HepG2 (cell line): ENCODE measurements at regions not wholly inside any gene's neighbourhood (a gene's known extent, or its start where the extent isn't known, plus 50 kb on each side); places are given as distances from the start of the nearest gene placed in this dataset.

Experiments used
- ATAC-seq: fragments of 200-7000 bp; cut with Tn5 transposase; 3 replicates; pipeline ENCODE4 v1.9.1; 2020; ENCODE audit warnings: mild to moderate bottlenecking, moderate library complexity
- BruUV-seq: library from RNA; stranded (reverse); fragments of 400-500 nt; replicated peaks from 2 replicates; lab custom pipeline; 2021; lab: Mats Ljungman, UMichigan
- CTCF ChIA-PET: fragments of 300-600 bp; formaldehyde crosslinking; extraction: SDS; loops from one replicate; lab custom pipeline; 2021; ENCODE audit warnings: low total read pairs, inconsistent platforms, low intra/inter-chr PET ratio; lab: Yijun Ruan, JAX
- POLR2A ChIA-PET: fragments of 350-600 bp; sonication (Branson Sonifier 250); formaldehyde crosslinking; loops from one replicate; lab custom pipeline; 2020; ENCODE audit warnings: antibody characterized with exemption, inconsistent platforms; lab: Yijun Ruan, JAX
- DNase-seq: peaks from one replicate; pipeline ENCODE4 v3.0.0-alpha.2; 2015; ENCODE audit warnings: low spot score
- FAIRE-seq: peaks from 3 replicates; lab custom pipeline; 2011; peaks lifted over from hg19 to GRCh38; lab: Jason Lieb, UNC
- H2AFZ ChIP-seq: one replicate; pipeline ENCODE4 v1.6.1; 2011; ENCODE audit warnings: low read length, inconsistent platforms
- H3K27ac ChIP-seq: fragments of 300-600 bp; 3 replicates; pipeline ENCODE4 v1.8.0; 2011; ENCODE audit warnings: mixed run types, mild to moderate bottlenecking, mixed read lengths, low read length, inconsistent platforms; ENCODE audit not compliant: insufficient read depth; ENCODE audit errors: extremely low read length
- H3K27me3 ChIP-seq, 2 experiments: fragments of 200-600 bp in 1 of 2; 2 replicates in 1 of 2; 3 replicates in 1 of 2; pipeline versions ENCODE4 v1.6.0 to v1.8.0; 2011; ENCODE audit warnings: low read length in 2 of 2, mild to moderate bottlenecking in 2 of 2, moderate library complexity in 2 of 2, inconsistent platforms in 1 of 2; ENCODE audit not compliant: insufficient read depth in 2 of 2, control insufficient read depth in 1 of 2
- H3K36me3 ChIP-seq, 2 experiments: fragments of 200-600 bp in 1 of 2; replicated peaks in 1 of 2; 2 replicates in 1 of 2; 3 replicates in 1 of 2; pipeline versions ENCODE4 v1.5.1 to v1.8.0; 2011; ENCODE audit warnings: low read length in 2 of 2, inconsistent platforms in 1 of 2; ENCODE audit not compliant: insufficient read depth in 2 of 2, control insufficient read depth in 1 of 2
- H3K4me1 ChIP-seq: 2 replicates; pipeline ENCODE4 v1.5.1; 2012; ENCODE audit warnings: low read length, inconsistent platforms; ENCODE audit not compliant: insufficient read depth
- H3K4me2 ChIP-seq: 2 replicates; pipeline ENCODE4 v1.6.0; 2011; ENCODE audit warnings: low read depth, low read length, inconsistent platforms
- H3K4me3 ChIP-seq, 3 experiments: fragments of 200-600 bp in 1 of 3; sonication (generic), shearing (Covaris generic) in 1 of 3; replicated peaks in 1 of 3; 2 replicates each; pipeline ENCODE4 v1.5.1; 2011 to 2016; ENCODE audit warnings: low read length in 3 of 3, inconsistent platforms in 2 of 3, low read depth in 2 of 3, mild to moderate bottlenecking in 2 of 3, control low read depth in 1 of 3, mixed read lengths in 1 of 3; ENCODE audit not compliant: insufficient read depth in 1 of 3
- H3K79me2 ChIP-seq: one replicate; pipeline ENCODE4 v1.6.1; 2011; ENCODE audit warnings: low read length, inconsistent platforms; ENCODE audit not compliant: insufficient read depth
- H3K9ac ChIP-seq: 2 replicates; pipeline ENCODE4 v1.6.0; 2011; ENCODE audit warnings: mild to moderate bottlenecking, low read depth, low read length, inconsistent platforms; ENCODE audit not compliant: insufficient read depth
- H3K9me3 ChIP-seq: 2 replicates; pipeline ENCODE4 v1.5.1; 2012; ENCODE audit warnings: mild to moderate bottlenecking, low read length
- H4K20me1 ChIP-seq: 2 replicates; pipeline ENCODE4 v1.6.0; 2011; ENCODE audit warnings: inconsistent platforms, mild to moderate bottlenecking, low read length, moderate library complexity; ENCODE audit not compliant: insufficient read depth
- ARID2 ChIP-seq: sonication (generic); formaldehyde crosslinking; IDR thresholded peaks from 2 replicates; pipeline ENCODE4 v1.8.1; 2022; ENCODE audit warnings: mild to moderate bottlenecking, missing genetic modification reagents, borderline replicate concordance
- RFXAP ChIP-seq: sonication (generic); formaldehyde crosslinking; IDR thresholded peaks from 2 replicates; pipeline ENCODE4 v1.4.0; 2020; ENCODE audit warnings: missing genetic modification reagents, borderline replicate concordance
- SKI ChIP-seq: fragments of 450-650 bp; IDR thresholded peaks from one replicate; pipeline ENCODE4 v1.6.1; 2018; ENCODE audit warnings: mild to moderate bottlenecking; ENCODE audit not compliant: partially characterized antibody
- TOPORS ChIP-seq: sonication (generic); formaldehyde crosslinking; IDR thresholded peaks from 2 replicates; pipeline ENCODE4 v1.8.0; 2023; ENCODE audit warnings: mild to moderate bottlenecking, missing genetic modification reagents
- ZBTB26 ChIP-seq: IDR thresholded peaks from 2 replicates; pipeline ENCODE4 v1.6.1; 2016; ENCODE audit warnings: missing compliant biosample characterization, missing genetic modification reagents, borderline replicate concordance
- ZNF230 ChIP-seq: sonication (generic); formaldehyde crosslinking; IDR thresholded peaks from 2 replicates; pipeline ENCODE4 v1.4.0; 2020; ENCODE audit warnings: mild to moderate bottlenecking, missing genetic modification reagents
- ZNF234 ChIP-seq: sonication (generic); formaldehyde crosslinking; conservative IDR thresholded peaks from 2 replicates; pipeline ENCODE4 v1.5.1; 2020; ENCODE audit warnings: mild to moderate bottlenecking, missing genetic modification reagents
- ZNF557 ChIP-seq: sonication (generic); formaldehyde crosslinking; IDR thresholded peaks from 2 replicates; pipeline ENCODE4 v1.4.0; 2020; ENCODE audit warnings: missing genetic modification reagents
- ZNF589 ChIP-seq: sonication (generic); formaldehyde crosslinking; conservative IDR thresholded peaks from 2 replicates; pipeline ENCODE4 v1.8.0; 2022; ENCODE audit warnings: mild to moderate bottlenecking, moderate library complexity, missing genetic modification reagents
- WGBS: methylation state at CpG from one replicate; pipeline ENCODE4 v1.1.6; 2017; ENCODE audit warnings: low lambda C conversion rate; 5-methylcytosine and 5-hydroxymethylcytosine counted together
- in situ Hi-C: cut with HindIII; loops from 2 replicates; pipeline ENCODE4 v1.10.0; 2017; ENCODE audit warnings: low pct_unique_long_range_greater_than_20kb; ENCODE audit not compliant: extremely low pct_ligation_motif_present
- intact Hi-C: fragments of 100-400 bp; cut with micrococcal nuclease; formaldehyde crosslinking; loops from one replicate; pipeline ENCODE4 v1.10.0; 2022; ENCODE audit not compliant: unreplicated experiment
- TF ChIP-seq, protein P1 (sequence below): sonication (generic); formaldehyde crosslinking; IDR thresholded peaks from 2 replicates; pipeline ENCODE4 v1.4.0; 2020; ENCODE audit warnings: missing genetic modification reagents, borderline replicate concordance

DNA sequence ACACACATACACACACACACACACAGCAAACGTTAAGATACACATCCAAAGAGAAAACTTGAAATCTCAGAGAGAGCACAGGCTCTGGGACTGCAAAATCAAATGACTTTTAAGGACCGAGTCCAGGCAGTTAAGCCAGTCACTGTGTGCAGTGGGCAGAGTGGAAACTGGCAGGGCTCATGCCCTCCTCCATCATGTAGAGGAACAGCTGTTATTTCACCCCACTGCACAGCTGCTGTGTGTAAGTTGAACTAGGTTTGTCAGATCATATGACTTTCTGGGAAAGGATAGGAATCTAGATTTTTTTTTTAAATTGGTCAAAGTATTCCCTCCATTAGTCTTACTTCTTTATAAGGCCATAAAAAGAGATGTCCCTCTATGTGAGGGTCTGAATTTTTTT lies 1002.1 kb downstream of the UQCRFS1 start (continued):
- TF ChIP-seq ZNF234 (CRISPR knock-in tag) (no peak), RFXAP (CRISPR knock-in tag) (no peak), ZNF230 (CRISPR knock-in tag) (no peak), TOPORS (CRISPR knock-in tag) (no peak)
- TF ChIP-seq, protein P1, sequence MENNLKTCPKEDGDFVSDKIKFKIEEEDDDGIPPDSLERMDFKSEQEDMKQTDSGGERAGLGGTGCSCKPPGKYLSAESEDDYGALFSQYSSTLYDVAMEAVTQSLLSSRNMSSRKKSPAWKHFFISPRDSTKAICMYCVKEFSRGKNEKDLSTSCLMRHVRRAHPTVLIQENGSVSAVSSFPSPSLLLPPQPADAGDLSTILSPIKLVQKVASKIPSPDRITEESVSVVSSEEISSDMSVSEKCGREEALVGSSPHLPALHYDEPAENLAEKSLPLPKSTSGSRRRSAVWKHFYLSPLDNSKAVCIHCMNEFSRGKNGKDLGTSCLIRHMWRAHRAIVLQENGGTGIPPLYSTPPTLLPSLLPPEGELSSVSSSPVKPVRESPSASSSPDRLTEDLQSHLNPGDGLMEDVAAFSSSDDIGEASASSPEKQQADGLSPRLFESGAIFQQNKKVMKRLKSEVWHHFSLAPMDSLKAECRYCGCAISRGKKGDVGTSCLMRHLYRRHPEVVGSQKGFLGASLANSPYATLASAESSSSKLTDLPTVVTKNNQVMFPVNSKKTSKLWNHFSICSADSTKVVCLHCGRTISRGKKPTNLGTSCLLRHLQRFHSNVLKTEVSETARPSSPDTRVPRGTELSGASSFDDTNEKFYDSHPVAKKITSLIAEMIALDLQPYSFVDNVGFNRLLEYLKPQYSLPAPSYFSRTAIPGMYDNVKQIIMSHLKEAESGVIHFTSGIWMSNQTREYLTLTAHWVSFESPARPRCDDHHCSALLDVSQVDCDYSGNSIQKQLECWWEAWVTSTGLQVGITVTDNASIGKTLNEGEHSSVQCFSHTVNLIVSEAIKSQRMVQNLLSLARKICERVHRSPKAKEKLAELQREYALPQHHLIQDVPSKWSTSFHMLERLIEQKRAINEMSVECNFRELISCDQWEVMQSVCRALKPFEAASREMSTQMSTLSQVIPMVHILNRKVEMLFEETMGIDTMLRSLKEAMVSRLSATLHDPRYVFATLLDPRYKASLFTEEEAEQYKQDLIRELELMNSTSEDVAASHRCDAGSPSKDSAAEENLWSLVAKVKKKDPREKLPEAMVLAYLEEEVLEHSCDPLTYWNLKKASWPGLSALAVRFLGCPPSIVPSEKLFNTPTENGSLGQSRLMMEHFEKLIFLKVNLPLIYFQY (CRISPR knock-in tag), result no peak

DNA sequence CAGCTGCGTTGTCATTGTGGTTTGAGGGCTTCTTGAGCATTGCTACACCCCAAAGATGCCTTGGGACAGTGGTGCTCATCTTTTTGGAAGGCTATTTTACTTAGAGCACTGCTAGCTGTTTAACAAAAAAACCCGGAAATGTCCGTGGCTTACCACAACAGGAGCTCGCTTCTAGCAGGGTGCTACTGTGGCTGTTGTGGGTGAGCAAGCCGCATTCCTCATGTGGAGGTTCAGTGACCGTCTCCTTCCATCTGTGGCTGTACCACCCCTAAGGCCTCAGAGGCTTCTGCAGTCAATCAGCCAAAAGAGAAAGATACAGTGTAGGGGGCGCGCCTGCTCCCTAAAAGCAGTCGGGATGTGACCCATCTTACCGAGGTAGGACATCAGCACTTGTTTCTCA lies 1004.2 kb downstream of the UQCRFS1 start:
- CTCF ChIA-PET, result no interaction called here
- no peak overlapping the region for H3K4me3 ChIP-seq
- TF ChIP-seq ARID2 (CRISPR knock-in tag) (no peak), ZNF589 (CRISPR knock-in tag) (no peak), ZNF557 (CRISPR knock-in tag) (no peak), SKI (no peak), ZBTB26 (CRISPR knock-in tag) (no peak)
- intact Hi-C loops, result no loop called here
- no peak overlapping the region for H3K4me2 ChIP-seq
- no peak overlapping the region for H3K9ac ChIP-seq
- FAIRE-seq (no peak), ATAC-seq (no peak), DNase-seq (no peak)
- H3K4me1 ChIP-seq, result no peaks in the 10 kb centered on the region
- H2AFZ ChIP-seq, result no peak overlapping the region
- BruUV-seq, result no TSS peak
- no peaks in the 10 kb centered on the region for H4K20me1 ChIP-seq
- no peak overlapping the region for H3K27ac ChIP-seq
- 12% methylated on average over 10 of the region's 10 CpGs for WGBS
- H3K27me3 ChIP-seq, result no peaks in the 10 kb centered on the region
- no peaks in the 10 kb centered on the region for H3K79me2 ChIP-seq
- in situ Hi-C loops, result no loop called here
- H3K36me3 ChIP-seq, result no peaks in the 10 kb centered on the region
- H3K9me3 ChIP-seq, result peaks cover 76% of the 10 kb centered on the region
- POLR2A ChIA-PET, result no interaction called here
